HG02763 (cell line): ENCODE measurements at regions not wholly inside any gene's neighbourhood (a gene's known extent, or its start where the extent isn't known, plus 50 kb on each side); places are given as distances from the start of the nearest gene placed in this dataset.

Experiments
- ATAC-seq: cut with Tn5 transposase; IDR thresholded peaks from one replicate; pipeline ENCODE4 v1.9.1; 2021; ENCODE audit warnings: mild to moderate bottlenecking, moderate library complexity; ENCODE audit not compliant: unreplicated experiment

DNA sequence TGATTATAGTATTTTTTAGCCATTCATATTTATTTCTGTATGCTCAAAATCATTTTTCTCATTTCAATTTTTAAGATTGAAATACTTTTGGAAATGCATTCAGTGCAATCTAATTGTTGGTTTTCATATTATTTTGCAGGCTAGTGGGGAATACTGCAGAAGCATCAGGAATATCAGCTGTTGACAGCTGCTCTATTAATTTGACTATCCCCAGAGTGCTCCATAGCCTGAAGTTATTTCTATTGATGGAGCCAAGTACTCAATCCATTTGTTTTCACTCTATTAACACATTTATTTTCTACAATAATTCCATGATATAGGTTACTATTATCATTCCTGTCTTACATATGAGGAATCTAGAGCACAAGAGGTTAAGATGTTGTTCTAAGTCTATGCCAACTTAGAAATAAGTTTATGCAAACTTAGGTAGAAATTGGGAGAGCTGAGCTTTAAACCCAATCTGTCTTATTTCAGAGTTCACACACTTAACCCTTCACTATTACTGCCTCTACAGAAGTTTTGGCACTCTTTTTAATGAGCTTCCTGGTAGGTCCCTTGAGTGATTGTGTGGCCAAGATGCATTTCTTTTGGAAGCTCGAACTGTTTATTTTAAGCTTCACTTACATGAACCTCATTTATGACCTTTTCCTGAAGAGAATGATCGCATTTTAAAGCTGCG, 65.6 kb upstream of the PCDH18 start:
- no peak for ATAC-seq

GRCh38 chr4:137587796-137588195, 55.5 kb upstream of the PCDH18 start:
- ATAC-seq = no peak

GRCh38 chr4:137583671-137584070, 51.4 kb upstream of the PCDH18 start:
- ATAC-seq = no peak
